ENCODE measurements at regions not wholly inside any gene's neighbourhood (a gene's known extent, or its start where the extent isn't known, plus 50 kb on each side); places are given as distances from the start of the nearest gene placed in this dataset.

DNA sequence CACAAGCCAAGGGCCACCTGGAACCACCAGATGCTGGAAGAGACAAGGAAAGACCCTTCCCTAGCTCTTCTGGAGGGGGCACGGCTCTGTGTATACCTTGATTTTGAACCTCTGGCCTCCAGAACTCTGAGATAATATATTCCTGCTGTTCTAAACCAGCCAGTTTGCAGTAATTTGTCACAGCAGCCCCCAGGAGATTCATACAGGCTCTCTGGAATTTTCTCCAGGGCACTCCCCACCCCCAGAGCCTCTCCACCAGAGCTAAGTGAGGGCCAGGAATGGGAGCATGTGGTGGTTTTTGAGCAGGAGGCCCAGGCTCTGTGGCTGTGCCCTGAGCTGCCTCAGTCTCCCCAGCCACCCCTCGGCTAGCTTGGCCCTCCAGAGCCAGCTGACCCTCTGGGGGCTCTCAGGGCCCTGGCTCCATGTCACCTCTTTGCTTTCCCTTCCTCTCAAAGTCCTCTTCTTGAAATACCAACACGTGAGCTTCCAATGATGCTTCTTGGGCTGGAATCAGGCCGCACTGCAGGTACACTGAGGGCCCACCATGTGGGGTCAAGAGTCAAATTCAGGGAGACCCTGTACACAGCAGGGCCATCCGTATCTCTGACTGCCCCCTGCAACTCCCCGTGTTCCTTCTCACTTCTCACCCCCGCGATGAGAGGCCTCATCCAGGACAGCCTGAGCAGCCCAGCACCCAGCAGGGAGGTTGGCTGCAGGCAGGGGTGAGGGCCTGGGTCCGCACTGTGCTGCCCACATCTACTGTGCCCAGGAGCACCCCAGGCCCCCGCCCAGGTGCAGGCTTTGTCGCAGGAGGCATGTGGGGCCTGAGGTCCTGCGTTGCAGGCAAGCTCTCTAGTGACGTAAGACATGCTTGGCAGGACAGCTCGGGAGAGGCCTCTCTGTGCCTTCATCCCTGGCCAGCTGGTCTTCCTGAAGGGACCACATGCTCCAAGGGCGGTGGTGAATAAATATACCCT, 155.5 kb downstream of the ANKRD60 start:
- TF ChIP-seq, protein P1, sequence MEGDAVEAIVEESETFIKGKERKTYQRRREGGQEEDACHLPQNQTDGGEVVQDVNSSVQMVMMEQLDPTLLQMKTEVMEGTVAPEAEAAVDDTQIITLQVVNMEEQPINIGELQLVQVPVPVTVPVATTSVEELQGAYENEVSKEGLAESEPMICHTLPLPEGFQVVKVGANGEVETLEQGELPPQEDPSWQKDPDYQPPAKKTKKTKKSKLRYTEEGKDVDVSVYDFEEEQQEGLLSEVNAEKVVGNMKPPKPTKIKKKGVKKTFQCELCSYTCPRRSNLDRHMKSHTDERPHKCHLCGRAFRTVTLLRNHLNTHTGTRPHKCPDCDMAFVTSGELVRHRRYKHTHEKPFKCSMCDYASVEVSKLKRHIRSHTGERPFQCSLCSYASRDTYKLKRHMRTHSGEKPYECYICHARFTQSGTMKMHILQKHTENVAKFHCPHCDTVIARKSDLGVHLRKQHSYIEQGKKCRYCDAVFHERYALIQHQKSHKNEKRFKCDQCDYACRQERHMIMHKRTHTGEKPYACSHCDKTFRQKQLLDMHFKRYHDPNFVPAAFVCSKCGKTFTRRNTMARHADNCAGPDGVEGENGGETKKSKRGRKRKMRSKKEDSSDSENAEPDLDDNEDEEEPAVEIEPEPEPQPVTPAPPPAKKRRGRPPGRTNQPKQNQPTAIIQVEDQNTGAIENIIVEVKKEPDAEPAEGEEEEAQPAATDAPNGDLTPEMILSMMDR (conservative IDR thresholded peaks at IDR 0.05; ENCODE audit: low read length): no peak
- TF ChIP-seq EZH2phosphoT487 (IDR thresholded peaks at IDR 0.05; ENCODE audit: borderline replicate concordance, low read depth, low read length): no peak

Measured in OCI-LY7 (cell line).